Left colon (tissue), 2 donors: ENCODE measurements at regions not wholly inside any gene's neighbourhood (a gene's known extent, or its start where the extent isn't known, plus 50 kb on each side); places are given as distances from the start of the nearest gene placed in this dataset.
"Not testable (repeated sequence)": the region's sequence is repeated elsewhere in the genome, so short reads cannot be mapped to it uniquely, and the experiment has no call there.

ENCODE experiments used
- ATAC-seq: fragments of 200-7000 bp; cut with Tn5 transposase; one replicate; pipeline ENCODE4 v1.9.1; 2020; ENCODE audit warnings: mild to moderate bottlenecking, moderate library complexity
- DNase-seq, 2 donors: peaks; one replicate each; pipeline ENCODE4 v3.0.0-alpha.2; 2020
- intact Hi-C, 2 donors: fragments of 100-400 bp; cut with DNase I in 1 of 2; cut with micrococcal nuclease in 1 of 2; formaldehyde crosslinking; loops; one replicate each; pipeline versions ENCODE4 v1.11.2 to v1.14.0; 2022; cut with DNase I, micrococcal nuclease
- donor health status: DM: no; HTN: no; CAD: no.
- donor health status: DM: yes; HTN: yes; CAD: no.

DNA sequence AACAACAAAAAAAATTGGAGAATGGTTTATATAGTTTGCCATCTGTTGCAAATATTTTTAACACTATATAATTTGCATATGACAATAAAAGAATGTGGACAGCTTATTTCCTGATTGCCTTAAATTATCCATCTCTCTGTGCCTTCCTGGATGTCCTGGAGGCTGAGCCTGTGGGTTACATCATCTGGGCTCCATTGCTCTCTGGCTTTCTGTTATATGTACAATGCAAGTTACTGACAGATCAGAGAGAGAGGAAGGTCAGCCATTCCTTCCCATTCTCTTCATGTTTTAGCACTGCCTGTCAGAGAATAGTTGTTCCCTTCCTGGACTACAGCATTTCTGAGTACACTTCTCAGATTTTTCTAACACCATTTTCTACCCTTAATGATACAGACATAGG is 758.3 kb upstream of the PCDH20 start:
- intact Hi-C loops, result no loop called here
- DNase-seq (no peak), ATAC-seq (no peak)

DNA sequence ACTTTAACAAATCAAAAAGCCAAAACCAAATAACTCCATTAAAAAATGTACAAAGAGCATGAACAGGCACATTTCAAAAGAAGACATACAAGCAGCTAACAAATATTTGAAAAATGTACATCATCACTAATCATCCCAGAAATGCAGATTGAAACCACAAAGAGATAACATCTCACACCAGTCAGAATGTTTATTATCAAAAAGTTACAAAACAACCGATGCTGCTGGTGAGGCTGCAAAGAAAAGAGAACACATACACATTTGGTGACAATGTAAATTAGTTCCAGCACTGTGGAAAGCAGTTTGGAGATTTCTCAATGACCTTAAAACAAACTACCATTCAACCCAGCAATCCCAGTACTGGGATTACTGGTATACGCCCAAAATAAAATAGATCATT is 756.0 kb upstream of the PCDH20 start:
- ATAC-seq (no peak), DNase-seq (no peak)
- intact Hi-C loops, result no loop called here

DNA sequence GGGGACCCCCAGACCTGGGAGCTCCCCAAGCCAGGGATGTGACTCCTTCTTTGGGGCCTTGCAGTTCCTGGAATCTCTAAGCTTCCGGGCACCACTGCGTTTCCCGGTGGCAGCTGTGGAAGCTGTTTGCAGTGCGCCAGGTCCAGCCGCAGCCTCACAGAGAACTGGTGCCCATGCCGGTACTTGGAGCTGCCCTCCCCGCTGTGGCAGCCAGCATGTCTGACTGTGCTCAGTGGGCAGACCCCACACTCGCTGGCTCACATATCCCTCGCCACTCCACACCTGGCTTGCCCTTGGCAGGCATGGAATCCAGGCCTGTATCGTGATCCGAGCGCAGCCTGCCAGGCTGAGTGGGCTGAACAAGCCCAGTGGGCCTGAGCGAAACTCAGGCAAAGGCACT is 753.2 kb upstream of the PCDH20 start:
- no peak for ATAC-seq
- DNase-seq, result no peak
- intact Hi-C loops, result no loop called here

DNA sequence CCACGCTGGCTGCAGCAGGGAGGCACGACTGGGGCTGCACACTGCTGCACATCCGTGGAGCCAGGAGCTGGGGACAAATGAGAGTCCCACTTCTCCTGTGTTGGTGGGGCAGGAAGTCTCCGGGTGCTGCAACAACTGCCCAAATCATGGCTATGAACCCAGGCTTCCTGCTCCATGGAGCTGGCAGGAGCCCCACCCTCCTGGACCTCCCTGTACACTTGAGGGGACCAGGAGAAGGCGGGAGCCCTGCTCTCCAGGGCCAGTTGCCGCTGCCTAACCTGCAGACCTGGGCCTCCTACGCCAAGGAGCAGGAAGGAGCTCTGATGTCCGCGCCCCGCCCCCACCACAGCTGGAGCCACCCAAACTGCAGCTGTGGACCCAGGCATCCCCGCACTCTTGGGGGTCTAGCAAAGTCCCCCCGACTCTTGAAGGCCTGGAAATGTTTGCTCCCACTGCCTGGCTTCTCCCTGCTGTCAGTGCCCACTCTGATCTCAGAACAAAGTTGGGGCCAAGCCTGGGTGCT is 752.1 kb upstream of the PCDH20 start:
- intact Hi-C loops, result no loop called here
- no peak for ATAC-seq
- no peak for DNase-seq

DNA sequence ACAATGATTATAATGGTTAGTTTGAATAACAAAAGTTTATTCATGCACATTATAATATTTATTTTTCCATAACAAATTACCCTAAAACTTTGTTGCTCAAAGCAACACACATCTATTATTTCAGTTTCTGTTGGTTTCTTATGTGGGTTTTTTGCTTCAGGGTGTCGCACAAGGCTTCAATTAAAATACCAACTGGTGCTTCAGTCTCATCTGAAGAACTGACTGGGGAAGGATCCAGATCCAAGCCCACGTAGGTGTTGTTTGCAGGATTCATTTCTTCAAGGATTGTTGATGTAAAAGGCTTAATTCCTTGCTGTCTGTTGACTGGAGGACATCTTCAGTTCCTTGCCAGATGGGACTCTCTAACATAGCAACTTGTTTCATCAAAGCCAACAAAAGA is 747.2 kb upstream of the PCDH20 start:
- DNase-seq (no peak), ATAC-seq (no peak)
- intact Hi-C loops, result no loop called here

DNA sequence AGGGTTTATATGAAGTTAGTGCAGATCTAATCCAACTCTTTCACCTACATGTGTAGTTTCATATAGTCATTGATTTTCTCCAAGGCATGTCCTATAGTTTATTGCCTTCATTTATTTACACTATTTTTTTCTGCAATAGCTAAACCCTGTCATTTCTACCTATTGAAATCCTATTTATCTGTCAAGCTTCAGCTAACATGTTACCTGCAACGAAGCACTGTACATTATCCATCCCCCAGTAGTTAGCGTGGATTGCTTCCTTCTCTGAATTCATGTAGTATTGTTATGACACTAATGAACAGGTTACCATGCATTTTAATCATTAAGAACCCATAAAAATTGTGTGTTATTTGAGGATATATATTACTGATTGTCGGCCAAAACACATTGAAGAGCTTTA is 742.9 kb upstream of the PCDH20 start:
- ATAC-seq (no peak), DNase-seq (no peak)
- intact Hi-C loops, result no loop called here

DNA sequence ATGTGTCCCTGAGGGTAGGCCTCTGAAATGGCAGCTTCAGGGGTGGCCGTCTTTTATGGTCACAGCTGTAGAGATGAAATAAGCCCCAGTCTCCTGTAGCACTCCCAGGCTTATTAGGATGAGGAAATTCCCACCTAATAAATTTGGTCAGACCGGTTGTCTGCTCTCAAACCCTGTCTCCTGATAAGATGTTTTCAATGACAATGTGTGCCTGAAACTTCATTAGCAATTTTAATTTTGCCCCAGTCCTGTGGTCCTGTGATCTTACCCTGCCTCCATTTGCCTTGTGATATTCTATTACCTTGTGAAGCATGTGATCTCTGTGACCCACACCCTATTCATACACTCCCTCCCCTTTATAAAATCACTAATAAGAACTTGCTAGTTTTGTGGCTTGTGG is 736.1 kb upstream of the PCDH20 start:
- ATAC-seq, DNase-seq, intact Hi-C loops: not testable (repeated sequence)

DNA sequence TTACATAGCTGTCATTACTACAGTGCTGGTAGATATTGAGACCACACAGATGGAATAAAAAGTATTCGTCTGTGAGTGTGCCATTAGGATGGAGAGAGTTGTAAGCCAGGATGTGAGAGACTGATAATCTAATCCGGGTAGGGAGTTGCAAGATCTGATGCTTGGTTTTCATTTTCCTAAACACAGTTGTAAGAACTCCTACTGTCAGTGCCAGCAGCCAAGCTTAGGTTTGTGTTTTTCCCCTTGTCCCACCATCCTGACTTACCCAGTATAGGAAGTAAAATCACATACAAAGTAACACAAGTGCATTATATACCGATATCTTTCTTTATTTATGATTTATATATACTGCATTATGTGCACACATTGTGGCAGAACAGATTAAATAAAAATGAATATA is 726.4 kb upstream of the PCDH20 start:
- intact Hi-C loops, result no loop called here
- DNase-seq (no peak), ATAC-seq (no peak)

DNA sequence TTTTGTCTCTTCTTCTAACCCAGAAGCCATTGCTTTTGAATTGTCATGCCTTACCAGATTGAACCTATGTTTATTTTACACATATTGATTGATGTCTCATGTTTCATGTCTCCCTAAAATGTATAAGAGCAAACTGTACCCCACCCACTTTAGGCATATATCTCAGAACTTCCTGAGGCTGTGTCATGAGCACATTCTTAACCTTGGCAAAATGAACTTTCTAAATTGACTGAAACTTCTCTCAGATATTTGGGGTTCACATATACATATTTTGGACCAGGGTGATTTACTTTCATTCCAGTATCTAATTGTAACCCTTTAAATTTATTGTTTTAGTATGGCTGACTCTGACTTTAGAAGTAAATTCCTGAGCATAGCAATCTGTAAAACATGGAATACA is 723.9 kb upstream of the PCDH20 start:
- no peak for DNase-seq
- ATAC-seq, result no peak
- intact Hi-C loops, result no loop called here

DNA sequence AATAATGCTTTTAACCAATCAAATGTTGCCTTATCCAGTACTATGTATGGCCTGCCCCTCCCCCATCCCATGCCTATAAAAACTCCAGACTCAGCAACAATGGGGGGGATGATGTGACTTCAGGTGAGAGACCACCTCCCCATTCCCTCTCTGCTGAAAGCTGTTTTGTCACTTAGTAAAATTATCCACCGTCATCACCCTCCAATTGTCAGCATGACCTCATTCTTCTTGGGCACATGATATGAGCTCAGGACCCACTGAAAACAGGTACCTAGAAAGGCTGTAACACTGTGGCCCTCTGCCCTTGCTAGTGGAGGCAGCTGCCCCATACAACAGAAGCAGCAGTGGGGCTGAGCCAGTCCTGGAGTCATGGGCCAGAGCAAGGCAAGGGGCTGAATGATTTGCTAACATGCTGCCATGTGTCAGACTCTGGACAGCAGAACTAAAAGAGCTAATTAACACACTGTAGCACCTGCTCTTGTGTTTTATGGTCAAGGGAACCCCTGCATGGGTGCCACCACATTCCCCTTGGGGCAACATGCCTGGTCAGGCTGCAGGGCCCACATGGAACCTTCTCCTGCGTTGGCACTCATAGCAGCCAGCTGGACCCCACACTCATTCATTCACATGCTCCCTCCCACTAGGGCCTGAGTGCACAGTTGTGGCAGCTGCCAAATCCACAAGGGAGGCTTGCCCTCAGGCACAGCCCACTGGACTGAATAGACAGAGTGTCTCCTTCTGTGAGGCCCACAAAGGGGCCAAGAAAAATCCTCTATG is 722.2 kb upstream of the PCDH20 start:
- DNase-seq, result no peak
- intact Hi-C loops, result no loop called here
- ATAC-seq, result no peak

DNA sequence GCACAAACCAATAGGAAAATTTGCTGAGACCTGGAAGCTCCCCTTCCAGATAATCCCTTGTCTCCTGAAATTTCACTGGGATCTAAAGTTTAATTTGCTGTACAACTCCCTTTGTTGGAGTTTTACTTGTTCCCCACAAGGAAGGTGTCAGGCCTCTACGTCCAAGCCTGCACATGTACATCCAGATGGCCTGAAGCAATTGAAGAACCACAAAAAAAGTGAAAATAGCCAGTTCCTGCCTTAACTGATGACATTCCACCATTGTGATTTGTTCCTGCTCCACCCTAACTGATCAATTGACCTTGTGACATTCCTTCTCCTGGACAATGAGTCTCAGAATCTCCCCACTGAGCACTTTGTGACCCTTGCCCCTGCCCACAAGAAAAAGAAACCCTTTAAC is 716.0 kb upstream of the PCDH20 start:
- no peak for DNase-seq
- no peak for ATAC-seq
- intact Hi-C loops, result no loop called here

DNA sequence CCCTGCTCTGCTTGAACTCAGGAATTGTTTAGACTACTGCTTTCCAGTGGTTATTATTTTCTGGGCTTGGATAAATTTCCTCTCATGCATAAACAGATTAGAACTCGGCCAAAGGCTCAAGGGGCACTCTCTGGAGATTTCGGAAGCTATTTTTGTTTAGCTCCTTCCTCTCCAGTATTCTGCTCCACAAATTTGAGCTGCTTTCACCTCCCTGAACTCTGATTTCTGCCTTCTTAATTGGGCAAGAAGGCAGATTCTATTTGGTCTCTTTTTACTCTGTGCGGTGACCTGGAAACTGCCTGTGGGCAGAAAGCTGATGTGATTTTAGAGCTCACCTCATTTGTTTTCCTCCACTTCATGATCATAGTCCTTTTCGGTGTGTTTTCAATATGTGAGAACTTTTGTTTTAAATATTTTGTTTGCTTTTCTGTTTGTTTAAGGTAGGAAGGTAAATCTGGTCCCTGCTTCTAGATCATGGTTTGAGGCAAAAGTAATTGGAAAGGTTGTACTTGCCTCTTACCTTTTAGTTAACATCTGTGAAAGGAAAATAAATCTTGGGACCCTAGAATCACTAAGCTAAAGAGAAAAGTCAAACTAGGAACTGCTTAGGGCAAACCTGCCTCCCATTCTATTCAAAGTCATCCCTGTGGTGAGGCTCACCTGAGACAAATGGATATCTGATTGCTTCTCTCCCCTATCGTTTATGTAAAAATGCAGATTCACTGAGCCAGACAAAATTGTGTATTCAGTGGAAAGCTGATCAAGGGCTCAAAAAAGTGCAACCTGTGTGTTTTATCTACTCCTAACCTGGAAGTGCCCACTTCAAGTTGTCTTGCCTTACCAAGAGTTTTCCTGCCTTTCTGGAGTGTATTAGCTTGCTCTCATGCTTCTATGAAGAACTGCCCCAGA is 714.7 kb upstream of the PCDH20 start:
- intact Hi-C loops, result no loop called here

DNA sequence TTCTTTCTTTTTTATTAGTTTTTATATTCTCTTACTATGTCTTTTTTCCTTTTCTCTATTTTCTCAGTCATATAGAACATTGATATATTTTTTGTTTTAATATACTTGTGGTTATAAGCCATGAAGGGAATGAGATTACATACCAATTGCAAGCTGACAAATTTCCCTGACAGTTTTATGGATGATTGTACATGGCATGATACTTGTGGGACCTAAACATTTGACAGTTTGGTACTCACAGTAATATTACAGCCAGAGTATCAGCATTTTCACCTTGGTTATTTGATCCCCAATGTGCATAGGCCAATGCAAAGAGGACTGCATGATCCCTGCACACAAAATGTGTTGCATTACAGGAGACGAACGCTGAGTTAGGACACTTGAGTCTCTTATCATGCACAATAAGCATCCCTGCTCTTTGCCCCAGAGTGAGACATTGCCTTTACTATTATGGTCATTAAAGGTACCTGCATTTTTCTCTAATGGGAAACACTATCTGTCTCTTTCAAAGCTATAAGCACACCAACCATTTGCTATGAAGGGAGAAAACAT is 713.4 kb upstream of the PCDH20 start:
- intact Hi-C loops, result no loop called here
- no peak for DNase-seq
- ATAC-seq, result no peak

More for the DNA sequence above, 714.7 kb upstream of the PCDH20 start:
- ATAC-seq, result no peak
- DNase-seq, result no peak

DNA sequence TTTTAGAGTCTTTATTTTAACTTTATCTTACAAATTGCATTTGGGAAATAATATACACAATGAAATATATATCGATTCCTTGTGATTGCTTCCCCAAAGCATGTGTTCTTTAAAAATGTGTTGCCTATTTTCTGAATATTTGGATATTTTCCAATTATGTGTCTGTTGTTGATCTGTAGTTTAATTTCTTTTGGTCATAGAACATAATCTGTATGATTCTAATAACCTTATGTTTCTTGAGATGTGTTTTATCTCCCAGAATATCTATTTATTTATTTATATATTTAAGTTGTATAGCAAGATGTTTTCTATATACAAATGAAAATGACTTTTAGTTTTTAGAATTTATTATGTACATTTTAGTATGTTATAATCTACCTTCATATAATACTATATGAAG is 710.8 kb upstream of the PCDH20 start:
- no peak for ATAC-seq
- no peak for DNase-seq
- intact Hi-C loops, result no loop called here

DNA sequence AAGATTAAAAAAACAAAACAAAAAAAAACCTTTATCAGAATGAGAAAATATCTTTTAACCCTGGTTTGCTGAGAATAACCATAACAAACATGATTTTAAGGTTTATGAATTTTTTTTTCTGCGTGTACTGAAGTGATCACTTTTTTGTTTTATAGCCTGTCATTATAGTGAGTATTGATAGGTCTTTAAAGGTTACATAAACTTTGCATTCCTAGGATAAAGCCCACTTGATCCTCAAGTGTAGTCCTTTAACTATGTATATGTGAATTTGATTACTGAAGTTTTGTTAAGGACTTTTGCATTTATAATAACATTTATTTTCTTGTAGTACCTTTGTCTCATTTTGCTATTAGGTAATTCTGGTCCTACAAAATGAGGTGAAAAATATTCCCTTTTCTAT is 709.8 kb upstream of the PCDH20 start:
- intact Hi-C loops, result no loop called here
- DNase-seq, result no peak
- ATAC-seq, result no peak

DNA sequence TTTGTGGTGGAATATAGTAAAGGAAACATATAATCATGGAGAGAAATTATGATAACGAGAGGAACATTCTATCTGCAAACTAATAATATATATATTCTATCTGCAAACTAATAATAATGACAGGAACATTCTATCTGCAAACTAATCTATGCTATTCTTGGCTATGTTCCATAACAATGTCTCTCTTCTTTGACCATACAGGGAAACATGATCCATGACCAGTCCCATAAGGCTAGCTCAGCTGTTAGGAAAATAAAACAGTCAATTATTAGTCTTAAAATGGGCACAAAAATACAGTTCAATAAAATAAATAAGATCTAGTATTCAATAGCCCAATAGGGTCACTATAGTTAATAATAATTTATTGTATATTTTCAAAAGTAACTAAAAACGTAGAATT is 707.8 kb upstream of the PCDH20 start:
- DNase-seq, result no peak
- ATAC-seq, result no peak
- intact Hi-C loops, result no loop called here

DNA sequence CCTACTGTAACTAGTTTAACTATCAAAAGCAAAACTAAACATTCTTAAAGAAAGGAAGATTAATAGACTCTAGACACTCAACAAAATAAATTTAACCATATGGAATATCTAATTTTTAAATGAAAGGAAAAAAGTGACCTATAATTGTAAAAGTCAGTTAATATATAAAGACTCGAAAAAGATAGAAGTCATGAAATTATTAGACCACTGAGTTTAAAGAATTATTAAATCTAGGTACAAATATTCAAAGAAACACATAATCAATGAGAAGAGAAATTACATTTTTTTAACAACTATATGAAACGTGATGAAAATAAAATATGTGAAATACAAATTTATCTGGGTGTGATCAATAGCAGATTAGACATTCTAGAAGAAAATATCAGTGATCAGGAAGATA is 706.8 kb upstream of the PCDH20 start:
- ATAC-seq (no peak), DNase-seq (no peak)
- intact Hi-C loops, result no loop called here

DNA sequence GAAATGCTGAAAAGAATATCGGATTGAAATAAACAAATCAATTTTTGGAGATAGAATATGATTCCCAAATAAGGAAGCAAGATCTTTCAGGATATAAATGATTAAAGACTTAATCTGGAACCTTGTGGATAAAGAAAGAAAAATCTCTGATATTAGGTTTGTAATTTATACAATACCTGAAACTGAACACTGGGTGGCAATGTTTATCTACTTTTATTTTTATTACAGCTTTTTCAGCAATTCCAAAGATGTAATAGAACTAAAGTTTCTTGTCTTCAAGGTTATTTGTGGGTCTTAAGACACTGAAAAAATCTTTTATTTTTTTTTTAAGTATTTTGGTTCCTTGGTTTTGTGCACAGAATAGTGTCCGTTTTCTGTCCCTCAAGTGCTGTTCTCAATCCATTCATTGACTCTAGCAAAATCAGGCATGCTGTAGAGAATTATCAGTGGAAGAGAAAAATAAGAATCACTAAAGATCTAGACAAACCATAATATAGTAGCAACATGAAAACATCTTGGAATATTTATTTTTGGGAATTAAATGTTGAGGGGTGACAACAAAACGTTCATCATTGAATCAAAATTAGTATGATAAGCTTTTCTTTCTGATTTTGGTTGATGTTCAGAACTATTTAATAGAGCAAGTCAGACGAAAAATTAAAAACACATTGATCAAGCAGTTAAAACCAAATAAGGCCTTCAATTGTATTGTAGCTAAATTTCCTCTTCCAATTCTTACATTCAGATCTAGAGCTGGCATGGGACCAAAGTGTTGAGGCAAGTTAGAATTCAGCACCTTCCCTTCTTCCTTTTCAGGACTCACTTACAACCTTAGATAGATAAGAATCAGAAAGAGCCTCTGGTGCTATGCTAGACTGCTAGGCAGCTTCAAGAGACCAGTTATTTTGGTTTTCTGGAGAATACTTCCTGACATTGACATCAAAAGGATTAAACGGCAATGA is 704.4 kb upstream of the PCDH20 start:
- no peak for ATAC-seq
- intact Hi-C loops, result no loop called here
- no peak for DNase-seq

DNA sequence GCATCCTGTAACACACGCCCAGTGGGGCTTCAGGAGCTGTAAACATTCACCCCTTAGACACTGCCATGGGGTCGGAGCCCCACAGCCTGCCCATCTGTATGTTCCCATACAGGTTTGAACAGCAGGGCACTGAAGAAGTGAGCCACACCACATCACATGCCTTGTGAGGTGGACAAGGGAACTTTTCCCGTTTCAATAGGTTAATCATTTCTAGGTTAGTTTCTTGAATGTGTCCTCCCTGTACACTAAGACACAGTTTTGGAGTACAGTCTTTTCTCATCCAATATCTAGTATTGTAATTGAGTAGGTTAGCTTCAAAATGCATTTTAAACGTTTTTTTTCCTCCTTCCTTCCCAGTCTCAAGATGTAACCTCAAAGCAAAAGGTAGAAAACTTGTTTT is 700.2 kb upstream of the PCDH20 start:
- ATAC-seq, result no peak

More for the DNA sequence above, 700.2 kb upstream of the PCDH20 start:
- no peak for DNase-seq
- intact Hi-C loops, result no loop called here
